GM23248 (cell line): ENCODE measurements at regions not wholly inside any gene's neighbourhood (a gene's known extent, or its start where the extent isn't known, plus 50 kb on each side); places are given as distances from the start of the nearest gene placed in this dataset.

Experiments
- EZH2 ChIP-seq: fragments of 200-600 bp; sonication (generic); IDR thresholded peaks from 2 replicates; pipeline ENCODE4 v1.6.1; 2018; ENCODE audit warnings: antibody characterized with exemption, mild to moderate bottlenecking; ENCODE audit not compliant: insufficient read depth, poor library complexity, severe bottlenecking
- EZH2phosphoT487 ChIP-seq: fragments of 200-600 bp; sonication (generic); IDR thresholded peaks from 2 replicates; pipeline ENCODE4 v1.6.1; 2018; ENCODE audit warnings: antibody characterized with exemption, moderate library complexity, mild to moderate bottlenecking, low read depth; ENCODE audit not compliant: insufficient read depth

DNA sequence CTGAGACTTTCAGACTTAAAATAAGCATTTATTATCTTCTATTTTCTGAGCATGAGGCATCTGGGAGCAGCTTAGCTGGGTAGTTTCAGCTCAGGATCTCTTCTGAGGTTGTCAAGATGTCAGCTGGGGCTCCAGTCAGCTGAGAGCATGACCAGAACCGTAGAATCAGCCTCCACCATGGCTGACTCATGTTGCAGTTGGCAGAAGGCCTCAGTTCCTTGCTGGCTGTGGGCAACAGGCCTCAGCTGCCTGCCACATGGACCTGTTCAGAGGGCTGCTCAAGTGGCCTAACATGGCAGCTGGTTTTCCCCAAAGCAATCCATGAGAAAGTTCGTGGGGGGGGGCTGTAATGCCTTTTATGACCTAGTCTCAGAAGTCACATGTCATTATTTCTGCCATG, 142.3 kb downstream of the LY86 start:
- TF ChIP-seq EZH2 (no peak), EZH2phosphoT487 (no peak)
